ENCODE measurements at regions not wholly inside any gene's neighbourhood (a gene's known extent, or its start where the extent isn't known, plus 50 kb on each side); places are given as distances from the start of the nearest gene placed in this dataset.

DNA sequence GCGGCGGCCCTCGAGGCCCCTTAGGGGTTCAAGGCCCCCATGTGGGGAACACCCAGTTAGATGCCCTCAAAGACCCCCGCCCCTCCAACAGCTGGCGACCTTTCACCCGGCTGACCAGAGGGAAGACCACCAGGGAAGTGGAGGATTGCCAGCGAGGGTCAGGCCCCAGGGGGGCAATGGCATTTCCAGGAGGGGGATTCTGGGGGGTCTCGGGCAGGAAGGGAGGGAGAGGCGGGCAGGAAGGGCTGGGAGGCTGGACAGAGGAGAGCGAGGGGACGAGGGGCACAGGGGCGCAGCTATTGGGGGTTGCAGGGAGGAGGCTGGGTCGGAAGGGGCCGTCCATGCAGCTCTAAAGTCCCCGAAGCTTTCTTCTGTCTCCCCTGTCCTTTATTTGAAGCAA is 139.5 kb downstream of the C16orf95 start:
- TF ChIP-seq YY1 (IDR thresholded peaks at IDR 0.05; ENCODE audit: insufficient read depth, insufficient read length) (no peak), ZNF274 (IDR thresholded peaks at IDR 0.05; ENCODE audit: low read depth, low read length) (no peak), SUZ12 (IDR thresholded peaks at IDR 0.05; ENCODE audit: extremely low read depth, insufficient read depth, insufficient read length) (no peak)
